Glutamatergic neuron (in vitro differentiated cells): ENCODE measurements at regions not wholly inside any gene's neighbourhood (a gene's known extent, or its start where the extent isn't known, plus 50 kb on each side); places are given as distances from the start of the nearest gene placed in this dataset.

Experiments
- DNase-seq: peaks from one replicate; pipeline ENCODE4 v3.0.0; 2022
- H3K27ac Mint-ChIP-seq: one replicate; pipeline ENCODE4 v1.8.0; 2020; ENCODE audit warnings: mild to moderate bottlenecking, mixed read lengths, inconsistent platforms; ENCODE audit not compliant: unreplicated experiment
- H3K27me3 Mint-ChIP-seq: one replicate; pipeline ENCODE4 v1.8.0; 2020; ENCODE audit warnings: mild to moderate bottlenecking, moderate library complexity, mixed read lengths, inconsistent platforms; ENCODE audit not compliant: unreplicated experiment
- H3K36me3 Mint-ChIP-seq: one replicate; pipeline ENCODE4 v1.8.0; 2020; ENCODE audit warnings: mild to moderate bottlenecking, mixed read lengths, inconsistent platforms; ENCODE audit not compliant: unreplicated experiment
- H3K4me1 Mint-ChIP-seq: one replicate; pipeline ENCODE4 v1.8.0; 2020; ENCODE audit warnings: mild to moderate bottlenecking, low read depth, mixed read lengths, inconsistent platforms; ENCODE audit not compliant: unreplicated experiment
- H3K4me3 Mint-ChIP-seq: one replicate; pipeline ENCODE4 v1.8.0; 2020; ENCODE audit warnings: mild to moderate bottlenecking, mixed read lengths, inconsistent platforms; ENCODE audit not compliant: unreplicated experiment
- H3K9me3 Mint-ChIP-seq: one replicate; pipeline ENCODE4 v1.8.0; 2020; ENCODE audit warnings: mild to moderate bottlenecking, moderate library complexity, mixed read lengths, inconsistent platforms; ENCODE audit not compliant: unreplicated experiment
- CTCF ChIP-seq: fragments of 200-600 bp; sonication (generic); IDR thresholded peaks from one replicate; pipeline ENCODE4 v1.5.0; 2021; ENCODE audit not compliant: partially characterized antibody, unreplicated experiment

- Mint-ChIP-seq H3K36me3 (no peaks in the 10 kb centered on the region), H3K27ac (no peak overlapping the region), H3K4me3 (no peak overlapping the region), H3K4me1 (peaks cover 5% of the 10 kb centered on the region), H3K27me3 (peaks cover 2% of the 10 kb centered on the region), H3K9me3 (no peaks in the 10 kb centered on the region)
- no peak for TF ChIP-seq CTCF
- DNase-seq = no peak
These were observed 103.2 kb upstream of the ELL2 start for GRCh38 chr5:96064877-96065276.

GRCh38 chr5:96062836-96063235 lies 101.2 kb upstream of the ELL2 start:
- H3K27me3 Mint-ChIP-seq = peaks cover 1% of the 10 kb centered on the region
- H3K36me3 Mint-ChIP-seq = no peaks in the 10 kb centered on the region
- peaks cover 5% of the 10 kb centered on the region for H3K4me1 Mint-ChIP-seq
- no peak overlapping the region for H3K4me3 Mint-ChIP-seq
- no peak for DNase-seq
- TF ChIP-seq CTCF = no peak
- no peak overlapping the region for H3K27ac Mint-ChIP-seq
- no peaks in the 10 kb centered on the region for H3K9me3 Mint-ChIP-seq

GRCh38 chr5:96058084-96058483 lies 96.4 kb upstream of the ELL2 start:
- Mint-ChIP-seq H3K36me3 (no peaks in the 10 kb centered on the region), H3K27me3 (no peaks in the 10 kb centered on the region), H3K27ac (no peak overlapping the region), H3K4me3 (no peak overlapping the region), H3K9me3 (no peaks in the 10 kb centered on the region), H3K4me1 (peaks cover 3% of the 10 kb centered on the region)
- TF ChIP-seq CTCF = no peak
- no peak for DNase-seq

DNA sequence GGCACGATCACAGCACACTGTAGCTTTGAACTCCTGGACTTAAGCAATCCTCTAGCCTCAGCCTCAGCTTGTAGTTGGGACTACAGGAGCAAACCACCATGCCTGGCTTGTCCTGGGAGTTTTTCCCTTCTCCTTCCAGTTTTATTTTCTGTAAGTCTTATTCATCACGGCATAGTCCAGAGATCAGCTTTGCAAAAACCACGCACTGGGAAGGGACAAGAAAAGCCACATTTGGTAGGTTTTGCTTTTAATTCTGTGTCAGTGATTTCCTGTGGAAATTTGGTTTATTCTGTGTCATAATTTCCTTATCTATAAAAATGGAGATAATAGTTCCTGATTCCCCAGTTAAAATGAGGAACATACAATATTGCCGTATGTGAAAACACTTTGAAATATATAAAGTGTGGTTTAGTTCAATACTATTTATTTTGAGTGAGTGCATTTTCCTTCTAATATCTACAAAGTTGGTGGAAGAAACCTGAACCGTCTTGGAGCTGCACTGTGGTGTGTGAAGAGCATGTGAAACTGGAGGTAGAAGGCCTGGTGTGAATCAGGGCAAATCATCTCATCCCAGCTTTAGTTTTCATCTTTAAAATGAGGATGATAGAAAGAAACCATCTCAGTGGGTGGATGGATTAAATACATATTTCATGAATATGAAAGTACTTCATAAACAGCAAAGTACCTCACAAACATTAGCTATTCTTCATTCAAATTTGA lies 92.8 kb upstream of the ELL2 start:
- peaks cover 9% of the 10 kb centered on the region for H3K4me1 Mint-ChIP-seq

More for the DNA sequence above, 92.8 kb upstream of the ELL2 start:
- no peak for DNase-seq
- H3K9me3 Mint-ChIP-seq = no peaks in the 10 kb centered on the region
- no peaks in the 10 kb centered on the region for H3K27me3 Mint-ChIP-seq
- no peak overlapping the region for H3K4me3 Mint-ChIP-seq
- no peaks in the 10 kb centered on the region for H3K36me3 Mint-ChIP-seq
- H3K27ac Mint-ChIP-seq = no peak overlapping the region
- no peak for TF ChIP-seq CTCF
